HEK293 (cell line): ENCODE measurements at regions not wholly inside any gene's neighbourhood (a gene's known extent, or its start where the extent isn't known, plus 50 kb on each side); places are given as distances from the start of the nearest gene placed in this dataset.

Experiments used
- GLI4 ChIP-seq: fragments of 450-650 bp; formaldehyde crosslinking; IDR thresholded peaks from 2 replicates; pipeline ENCODE4 v1.5.1; 2016; ENCODE audit warnings: missing biosample characterization, missing genetic modification characterization
- GLIS2 ChIP-seq: fragments of 450-650 bp; formaldehyde crosslinking; IDR thresholded peaks from 2 replicates; pipeline ENCODE4 v1.5.1; 2016; ENCODE audit warnings: missing biosample characterization, missing genetic modification characterization
- ZNF366 ChIP-seq: fragments of 450-650 bp; formaldehyde crosslinking; conservative IDR thresholded peaks from 2 replicates; pipeline ENCODE4 v1.5.1; 2016; ENCODE audit warnings: missing biosample characterization, missing genetic modification characterization
- ZNF501 ChIP-seq: fragments of 450-650 bp; formaldehyde crosslinking; IDR thresholded peaks from 2 replicates; pipeline ENCODE4 v1.5.1; 2016; ENCODE audit warnings: missing biosample characterization, missing genetic modification characterization
- ZNF560 ChIP-seq: fragments of 450-650 bp; formaldehyde crosslinking; IDR thresholded peaks from 2 replicates; pipeline ENCODE4 v1.5.1; 2017; ENCODE audit warnings: missing biosample characterization, missing genetic modification characterization, borderline replicate concordance
- ZNF747 ChIP-seq: fragments of 450-650 bp; formaldehyde crosslinking; IDR thresholded peaks from 2 replicates; pipeline ENCODE4 v1.5.1; 2016; ENCODE audit warnings: missing biosample characterization, missing genetic modification characterization
- TF ChIP-seq, protein P1 (sequence below): fragments of 450-650 bp; formaldehyde crosslinking; IDR thresholded peaks from 2 replicates; pipeline ENCODE4 v1.5.1; 2016; ENCODE audit warnings: missing biosample characterization, missing genetic modification characterization
- TF ChIP-seq, protein P2 (sequence below): fragments of 450-650 bp; formaldehyde crosslinking; IDR thresholded peaks from 2 replicates; pipeline ENCODE4 v1.5.1; 2016; ENCODE audit warnings: missing biosample characterization, missing genetic modification characterization, low read depth
- TF ChIP-seq, protein P3 (sequence below): fragments of 450-650 bp; formaldehyde crosslinking; IDR thresholded peaks from 2 replicates; pipeline ENCODE4 v1.5.1; 2016; ENCODE audit warnings: missing biosample characterization, missing genetic modification characterization
- TF ChIP-seq, protein P4 (sequence below): sonication (generic); formaldehyde crosslinking; IDR thresholded peaks from 2 replicates; pipeline ENCODE4 v1.8.1; 2022; ENCODE audit warnings: mild to moderate bottlenecking, moderate library complexity, missing genetic modification reagents
- TF ChIP-seq, protein P5 (sequence below): fragments of 450-650 bp; formaldehyde crosslinking; conservative IDR thresholded peaks from 2 replicates; pipeline ENCODE4 v1.5.1; 2016; ENCODE audit warnings: low read depth, missing biosample characterization, missing genetic modification characterization
- TF ChIP-seq, protein P6 (sequence below): fragments of 450-650 bp; formaldehyde crosslinking; IDR thresholded peaks from 2 replicates; pipeline ENCODE4 v1.5.1; 2016; ENCODE audit warnings: missing biosample characterization, missing genetic modification characterization

DNA sequence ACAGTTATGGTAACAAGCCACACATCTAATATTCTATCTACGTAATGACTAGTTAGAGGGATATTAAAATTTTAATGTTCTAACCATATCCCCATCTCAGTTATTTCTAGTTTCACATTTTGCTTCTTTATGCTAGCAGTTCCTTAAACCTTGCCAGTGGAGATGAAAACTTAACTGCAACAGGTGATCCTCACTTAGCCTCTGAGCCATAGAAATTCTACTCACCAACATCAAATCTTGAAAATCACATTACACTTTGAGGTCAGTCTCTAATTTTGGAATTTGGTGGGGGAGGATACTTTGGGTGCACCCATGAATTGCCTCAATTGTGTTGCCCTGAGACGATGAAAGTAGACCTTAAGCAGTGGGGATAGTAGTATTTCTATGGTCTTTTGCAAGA is 256.4 kb downstream of the GATA3 start:
- TF ChIP-seq, protein P1, sequence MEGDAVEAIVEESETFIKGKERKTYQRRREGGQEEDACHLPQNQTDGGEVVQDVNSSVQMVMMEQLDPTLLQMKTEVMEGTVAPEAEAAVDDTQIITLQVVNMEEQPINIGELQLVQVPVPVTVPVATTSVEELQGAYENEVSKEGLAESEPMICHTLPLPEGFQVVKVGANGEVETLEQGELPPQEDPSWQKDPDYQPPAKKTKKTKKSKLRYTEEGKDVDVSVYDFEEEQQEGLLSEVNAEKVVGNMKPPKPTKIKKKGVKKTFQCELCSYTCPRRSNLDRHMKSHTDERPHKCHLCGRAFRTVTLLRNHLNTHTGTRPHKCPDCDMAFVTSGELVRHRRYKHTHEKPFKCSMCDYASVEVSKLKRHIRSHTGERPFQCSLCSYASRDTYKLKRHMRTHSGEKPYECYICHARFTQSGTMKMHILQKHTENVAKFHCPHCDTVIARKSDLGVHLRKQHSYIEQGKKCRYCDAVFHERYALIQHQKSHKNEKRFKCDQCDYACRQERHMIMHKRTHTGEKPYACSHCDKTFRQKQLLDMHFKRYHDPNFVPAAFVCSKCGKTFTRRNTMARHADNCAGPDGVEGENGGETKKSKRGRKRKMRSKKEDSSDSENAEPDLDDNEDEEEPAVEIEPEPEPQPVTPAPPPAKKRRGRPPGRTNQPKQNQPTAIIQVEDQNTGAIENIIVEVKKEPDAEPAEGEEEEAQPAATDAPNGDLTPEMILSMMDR (tag by site-specific recombination) = no peak
- no peak for TF ChIP-seq ZNF560 (tag by site-specific recombination)
- TF ChIP-seq, protein P2, sequence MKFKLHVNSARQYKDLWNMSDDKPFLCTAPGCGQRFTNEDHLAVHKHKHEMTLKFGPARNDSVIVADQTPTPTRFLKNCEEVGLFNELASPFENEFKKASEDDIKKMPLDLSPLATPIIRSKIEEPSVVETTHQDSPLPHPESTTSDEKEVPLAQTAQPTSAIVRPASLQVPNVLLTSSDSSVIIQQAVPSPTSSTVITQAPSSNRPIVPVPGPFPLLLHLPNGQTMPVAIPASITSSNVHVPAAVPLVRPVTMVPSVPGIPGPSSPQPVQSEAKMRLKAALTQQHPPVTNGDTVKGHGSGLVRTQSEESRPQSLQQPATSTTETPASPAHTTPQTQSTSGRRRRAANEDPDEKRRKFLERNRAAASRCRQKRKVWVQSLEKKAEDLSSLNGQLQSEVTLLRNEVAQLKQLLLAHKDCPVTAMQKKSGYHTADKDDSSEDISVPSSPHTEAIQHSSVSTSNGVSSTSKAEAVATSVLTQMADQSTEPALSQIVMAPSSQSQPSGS = no peak
- no peak for TF ChIP-seq GLIS2 (tag by site-specific recombination)
- TF ChIP-seq, protein P3, sequence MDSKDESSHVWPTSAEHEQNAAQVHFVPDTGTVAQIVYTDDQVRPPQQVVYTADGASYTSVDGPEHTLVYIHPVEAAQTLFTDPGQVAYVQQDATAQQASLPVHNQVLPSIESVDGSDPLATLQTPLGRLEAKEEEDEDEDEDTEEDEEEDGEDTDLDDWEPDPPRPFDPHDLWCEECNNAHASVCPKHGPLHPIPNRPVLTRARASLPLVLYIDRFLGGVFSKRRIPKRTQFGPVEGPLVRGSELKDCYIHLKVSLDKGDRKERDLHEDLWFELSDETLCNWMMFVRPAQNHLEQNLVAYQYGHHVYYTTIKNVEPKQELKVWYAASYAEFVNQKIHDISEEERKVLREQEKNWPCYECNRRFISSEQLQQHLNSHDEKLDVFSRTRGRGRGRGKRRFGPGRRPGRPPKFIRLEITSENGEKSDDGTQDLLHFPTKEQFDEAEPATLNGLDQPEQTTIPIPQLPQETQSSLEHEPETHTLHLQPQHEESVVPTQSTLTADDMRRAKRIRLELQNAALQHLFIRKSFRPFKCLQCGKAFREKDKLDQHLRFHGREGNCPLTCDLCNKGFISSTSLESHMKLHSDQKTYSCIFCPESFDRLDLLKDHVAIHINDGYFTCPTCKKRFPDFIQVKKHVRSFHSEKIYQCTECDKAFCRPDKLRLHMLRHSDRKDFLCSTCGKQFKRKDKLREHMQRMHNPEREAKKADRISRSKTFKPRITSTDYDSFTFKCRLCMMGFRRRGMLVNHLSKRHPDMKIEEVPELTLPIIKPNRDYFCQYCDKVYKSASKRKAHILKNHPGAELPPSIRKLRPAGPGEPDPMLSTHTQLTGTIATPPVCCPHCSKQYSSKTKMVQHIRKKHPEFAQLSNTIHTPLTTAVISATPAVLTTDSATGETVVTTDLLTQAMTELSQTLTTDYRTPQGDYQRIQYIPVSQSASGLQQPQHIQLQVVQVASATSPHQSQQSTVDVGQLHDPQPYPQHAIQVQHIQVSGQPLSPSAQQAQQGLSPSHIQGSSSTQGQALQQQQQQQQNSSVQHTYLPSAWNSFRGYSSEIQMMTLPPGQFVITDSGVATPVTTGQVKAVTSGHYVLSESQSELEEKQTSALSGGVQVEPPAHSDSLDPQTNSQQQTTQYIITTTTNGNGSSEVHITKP (tag by site-specific recombination) = no peak
- TF ChIP-seq GLI4 (tag by site-specific recombination) = no peak
- TF ChIP-seq, protein P4, sequence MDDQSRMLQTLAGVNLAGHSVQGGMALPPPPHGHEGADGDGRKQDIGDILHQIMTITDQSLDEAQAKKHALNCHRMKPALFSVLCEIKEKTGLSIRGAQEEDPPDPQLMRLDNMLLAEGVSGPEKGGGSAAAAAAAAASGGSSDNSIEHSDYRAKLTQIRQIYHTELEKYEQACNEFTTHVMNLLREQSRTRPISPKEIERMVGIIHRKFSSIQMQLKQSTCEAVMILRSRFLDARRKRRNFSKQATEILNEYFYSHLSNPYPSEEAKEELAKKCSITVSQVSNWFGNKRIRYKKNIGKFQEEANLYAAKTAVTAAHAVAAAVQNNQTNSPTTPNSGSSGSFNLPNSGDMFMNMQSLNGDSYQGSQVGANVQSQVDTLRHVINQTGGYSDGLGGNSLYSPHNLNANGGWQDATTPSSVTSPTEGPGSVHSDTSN (CRISPR knock-in tag) = no peak
- TF ChIP-seq ZNF501 = no peak
- no peak for TF ChIP-seq ZNF366 (tag by site-specific recombination)
- TF ChIP-seq, protein P5, sequence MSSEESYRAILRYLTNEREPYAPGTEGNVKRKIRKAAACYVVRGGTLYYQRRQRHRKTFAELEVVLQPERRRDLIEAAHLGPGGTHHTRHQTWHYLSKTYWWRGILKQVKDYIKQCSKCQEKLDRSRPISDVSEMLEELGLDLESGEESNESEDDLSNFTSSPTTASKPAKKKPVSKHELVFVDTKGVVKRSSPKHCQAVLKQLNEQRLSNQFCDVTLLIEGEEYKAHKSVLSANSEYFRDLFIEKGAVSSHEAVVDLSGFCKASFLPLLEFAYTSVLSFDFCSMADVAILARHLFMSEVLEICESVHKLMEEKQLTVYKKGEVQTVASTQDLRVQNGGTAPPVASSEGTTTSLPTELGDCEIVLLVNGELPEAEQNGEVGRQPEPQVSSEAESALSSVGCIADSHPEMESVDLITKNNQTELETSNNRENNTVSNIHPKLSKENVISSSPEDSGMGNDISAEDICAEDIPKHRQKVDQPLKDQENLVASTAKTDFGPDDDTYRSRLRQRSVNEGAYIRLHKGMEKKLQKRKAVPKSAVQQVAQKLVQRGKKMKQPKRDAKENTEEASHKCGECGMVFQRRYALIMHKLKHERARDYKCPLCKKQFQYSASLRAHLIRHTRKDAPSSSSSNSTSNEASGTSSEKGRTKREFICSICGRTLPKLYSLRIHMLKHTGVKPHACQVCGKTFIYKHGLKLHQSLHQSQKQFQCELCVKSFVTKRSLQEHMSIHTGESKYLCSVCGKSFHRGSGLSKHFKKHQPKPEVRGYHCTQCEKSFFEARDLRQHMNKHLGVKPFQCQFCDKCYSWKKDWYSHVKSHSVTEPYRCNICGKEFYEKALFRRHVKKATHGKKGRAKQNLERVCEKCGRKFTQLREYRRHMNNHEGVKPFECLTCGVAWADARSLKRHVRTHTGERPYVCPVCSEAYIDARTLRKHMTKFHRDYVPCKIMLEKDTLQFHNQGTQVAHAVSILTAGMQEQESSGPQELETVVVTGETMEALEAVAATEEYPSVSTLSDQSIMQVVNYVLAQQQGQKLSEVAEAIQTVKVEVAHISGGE (tag by site-specific recombination) = no peak
- no peak for TF ChIP-seq ZNF747 (tag by site-specific recombination)
- TF ChIP-seq, protein P6, sequence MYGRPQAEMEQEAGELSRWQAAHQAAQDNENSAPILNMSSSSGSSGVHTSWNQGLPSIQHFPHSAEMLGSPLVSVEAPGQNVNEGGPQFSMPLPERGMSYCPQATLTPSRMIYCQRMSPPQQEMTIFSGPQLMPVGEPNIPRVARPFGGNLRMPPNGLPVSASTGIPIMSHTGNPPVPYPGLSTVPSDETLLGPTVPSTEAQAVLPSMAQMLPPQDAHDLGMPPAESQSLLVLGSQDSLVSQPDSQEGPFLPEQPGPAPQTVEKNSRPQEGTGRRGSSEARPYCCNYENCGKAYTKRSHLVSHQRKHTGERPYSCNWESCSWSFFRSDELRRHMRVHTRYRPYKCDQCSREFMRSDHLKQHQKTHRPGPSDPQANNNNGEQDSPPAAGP = no peak
